Trophoblast cell (in vitro differentiated cells and primary cell): ENCODE measurements at regions not wholly inside any gene's neighbourhood (a gene's known extent, or its start where the extent isn't known, plus 50 kb on each side); places are given as distances from the start of the nearest gene placed in this dataset.
A peak's percentile ranks its signal among the peaks of the same experiment; 100 is the strongest.
"Not testable (repeated sequence)": the region's sequence is repeated elsewhere in the genome, so short reads cannot be mapped to it uniquely, and the experiment has no call there.

Source experiments
- DNase-seq, 2 donors: peaks; one replicate each; pipeline ENCODE4 v3.0.0-alpha.2; 2016
- H2AFZ ChIP-seq: 2 replicates; pipeline ENCODE4 v1.6.1; 2013; ENCODE audit warnings: low read length, moderate library complexity, mild to moderate bottlenecking; ENCODE audit not compliant: insufficient read depth, poor library complexity
- H2AK5ac ChIP-seq: 2 replicates; pipeline ENCODE4 v1.6.1; 2013; ENCODE audit warnings: mild to moderate bottlenecking, low read length
- H2BK120ac ChIP-seq: 2 replicates; pipeline ENCODE4 v1.6.1; 2013; ENCODE audit warnings: low read length, mild to moderate bottlenecking, moderate library complexity; ENCODE audit not compliant: insufficient read depth, poor library complexity
- H2BK12ac ChIP-seq: 2 replicates; pipeline ENCODE4 v1.6.1; 2013; ENCODE audit warnings: mild to moderate bottlenecking, low read length, moderate library complexity
- H2BK5ac ChIP-seq: 2 replicates; pipeline ENCODE4 v1.6.1; 2013; ENCODE audit warnings: low read length, low read depth, moderate library complexity, mild to moderate bottlenecking; ENCODE audit not compliant: poor library complexity
- H3K14ac ChIP-seq: 2 replicates; pipeline ENCODE4 v1.6.1; 2013; ENCODE audit warnings: mild to moderate bottlenecking, low read length
- H3K18ac ChIP-seq: 2 replicates; pipeline ENCODE4 v1.6.1; 2013; ENCODE audit warnings: mild to moderate bottlenecking, low read length
- H3K23ac ChIP-seq: 2 replicates; pipeline ENCODE4 v1.6.1; 2013; ENCODE audit warnings: low read length
- H3K27ac ChIP-seq: 2 replicates; pipeline ENCODE4 v1.5.1; 2013; ENCODE audit warnings: low read depth, mild to moderate bottlenecking, inconsistent platforms, low read length, moderate library complexity
- H3K27me3 ChIP-seq: 2 replicates; pipeline ENCODE4 v1.6.1; 2013; ENCODE audit warnings: inconsistent platforms, mild to moderate bottlenecking, low read length, moderate library complexity; ENCODE audit not compliant: insufficient read depth
- H3K36me3 ChIP-seq, 2 experiments: 1 replicate in 1 of 2; 2 replicates in 1 of 2; pipeline ENCODE4 v1.6.1; 2013; ENCODE audit warnings: low read length in 2 of 2, mild to moderate bottlenecking in 2 of 2, moderate library complexity in 1 of 2; ENCODE audit not compliant: insufficient read depth in 2 of 2, control insufficient read depth in 1 of 2
- H3K4ac ChIP-seq: 2 replicates; pipeline ENCODE4 v1.6.1; 2013; ENCODE audit warnings: low read depth, mild to moderate bottlenecking, low read length, moderate library complexity
- H3K4me1 ChIP-seq, 2 experiments: 1 replicate in 1 of 2; 2 replicates in 1 of 2; pipeline ENCODE4 v1.6.1; 2013; ENCODE audit warnings: low read length in 2 of 2, mild to moderate bottlenecking in 2 of 2, moderate library complexity in 1 of 2; ENCODE audit not compliant: insufficient read depth in 2 of 2, control insufficient read depth in 1 of 2
- H3K4me2 ChIP-seq: 2 replicates; pipeline ENCODE4 v1.6.1; 2013; ENCODE audit warnings: inconsistent platforms, mild to moderate bottlenecking, low read length, moderate library complexity
- H3K4me3 ChIP-seq: 2 replicates; pipeline ENCODE4 v1.5.1; 2013; ENCODE audit warnings: mild to moderate bottlenecking, low read depth, low read length, inconsistent platforms
- H3K79me1 ChIP-seq: one replicate; pipeline ENCODE4 v1.6.1; 2013; ENCODE audit warnings: low read length
- H3K79me2 ChIP-seq: 2 replicates; pipeline ENCODE4 v1.6.1; 2013; ENCODE audit warnings: low read length, mild to moderate bottlenecking; ENCODE audit not compliant: control insufficient read depth, insufficient read depth, poor library complexity
- H3K9ac ChIP-seq: 2 replicates; pipeline ENCODE4 v1.6.1; 2013; ENCODE audit warnings: mild to moderate bottlenecking, low read length
- H3K9me3 ChIP-seq: 2 replicates; pipeline ENCODE4 v1.6.1; 2013; ENCODE audit warnings: low read depth, mild to moderate bottlenecking, control low read depth, inconsistent platforms, low read length; ENCODE audit not compliant: insufficient read depth
- H4K12ac ChIP-seq: 2 replicates; pipeline ENCODE4 v1.6.1; 2013; ENCODE audit warnings: low read depth, mild to moderate bottlenecking, low read length, moderate library complexity
- H4K8ac ChIP-seq: 2 replicates; pipeline ENCODE4 v1.6.1; 2013; ENCODE audit warnings: low read depth, mild to moderate bottlenecking, low read length, moderate library complexity
- H4K91ac ChIP-seq: one replicate; pipeline ENCODE4 v1.6.1; 2013; ENCODE audit warnings: low read depth, mild to moderate bottlenecking, low read length, moderate library complexity
- WGBS: extraction: QIAGEN DNeasy Blood & Tissue Kit; methylation state at CpG from one replicate; pipeline ENCODE4 v1.1.7; 2013; ENCODE audit warnings: missing lambda C conversion rate; ENCODE audit not compliant: insufficient read length, insufficient coverage; ENCODE audit errors: extremely low coverage; 5-methylcytosine and 5-hydroxymethylcytosine counted together

GRCh38 chr7:45807832-45808231 is 65.0 kb downstream of the CCDC201 start:
- not testable (repeated sequence) for H3K4me2 ChIP-seq, H3K9me3 ChIP-seq, H4K91ac ChIP-seq, H3K79me2 ChIP-seq, H3K27me3 ChIP-seq, DNase-seq, H4K8ac ChIP-seq, H3K4me1 ChIP-seq, H2BK5ac ChIP-seq, H2BK12ac ChIP-seq, H3K27ac ChIP-seq, H3K79me1 ChIP-seq, H3K4ac ChIP-seq, H4K12ac ChIP-seq, H3K23ac ChIP-seq, H3K14ac ChIP-seq, H3K9ac ChIP-seq, H3K4me3 ChIP-seq, H2AFZ ChIP-seq, H3K36me3 ChIP-seq, H3K18ac ChIP-seq, H2BK120ac ChIP-seq, H2AK5ac ChIP-seq
- WGBS = no CpG with 5 or more reads among the region's 2 CpGs

- H3K27ac ChIP-seq, H3K23ac ChIP-seq, H4K91ac ChIP-seq, H3K4me1 ChIP-seq, H3K14ac ChIP-seq, H3K79me1 ChIP-seq, H2AFZ ChIP-seq, H3K79me2 ChIP-seq, H3K4me2 ChIP-seq, H3K9ac ChIP-seq, H3K18ac ChIP-seq, DNase-seq, H2AK5ac ChIP-seq, H4K8ac ChIP-seq, H3K27me3 ChIP-seq, H3K36me3 ChIP-seq, H3K4ac ChIP-seq, H2BK5ac ChIP-seq, H3K9me3 ChIP-seq, H2BK120ac ChIP-seq, H2BK12ac ChIP-seq, H3K4me3 ChIP-seq, H4K12ac ChIP-seq: not testable (repeated sequence)
- WGBS = no CpG with 5 or more reads among the region's 3 CpGs
Measured at GRCh38 chr7:45802214-45802613, 70.7 kb downstream of the CCDC201 start.

- H3K9me3 ChIP-seq, DNase-seq, H4K12ac ChIP-seq, H3K4ac ChIP-seq, H3K4me2 ChIP-seq, H3K9ac ChIP-seq, H3K36me3 ChIP-seq, H4K91ac ChIP-seq, H2BK5ac ChIP-seq, H3K23ac ChIP-seq, H4K8ac ChIP-seq, H3K18ac ChIP-seq, H2AK5ac ChIP-seq, H3K79me1 ChIP-seq, H3K4me1 ChIP-seq, H2BK120ac ChIP-seq, H2BK12ac ChIP-seq, H3K27ac ChIP-seq, H3K79me2 ChIP-seq, H2AFZ ChIP-seq, H3K14ac ChIP-seq, H3K27me3 ChIP-seq, H3K4me3 ChIP-seq: not testable (repeated sequence)
- no CpG with 5 or more reads among the region's 4 CpGs for WGBS
Measured at GRCh38 chr7:45797264-45797663, 75.6 kb downstream of the CCDC201 start.

GRCh38 chr7:45789641-45790040 is 83.2 kb downstream of the CCDC201 start:
- H3K9me3 ChIP-seq, H3K4me2 ChIP-seq, H2BK5ac ChIP-seq, H3K14ac ChIP-seq, H3K9ac ChIP-seq, H3K4me1 ChIP-seq, H2AFZ ChIP-seq, H3K79me1 ChIP-seq, H3K4me3 ChIP-seq, H3K18ac ChIP-seq, H4K12ac ChIP-seq, H2AK5ac ChIP-seq, H3K27ac ChIP-seq, H4K8ac ChIP-seq, H2BK120ac ChIP-seq, H2BK12ac ChIP-seq, H3K4ac ChIP-seq, H3K23ac ChIP-seq, H3K36me3 ChIP-seq, H3K79me2 ChIP-seq, H4K91ac ChIP-seq, H3K27me3 ChIP-seq: not testable (repeated sequence)
- peak; percentile 8 to 19 for DNase-seq
- no CpG with 5 or more reads among the region's 1 CpG for WGBS
